HL-60/S4 treated with phorbol 12-myristate 13-acetate at 8.2 ng/mL for 4 days and 3 days (cell line): ENCODE measurements at regions not wholly inside any gene's neighbourhood (a gene's known extent, or its start where the extent isn't known, plus 50 kb on each side); places are given as distances from the start of the nearest gene placed in this dataset.
"Not testable (repeated sequence)": the region's sequence is repeated elsewhere in the genome, so short reads cannot be mapped to it uniquely, and the experiment has no call there.

Source experiments
- in situ Hi-C: fragments of 300-500 bp; cut with MboI; formaldehyde crosslinking; loops from 2 replicates; pipeline ENCODE4 v1.15.0; 2022; ENCODE audit warnings: low sequenced_read_pairs

GRCh38 chr2:44051593-44052347 is 56.0 kb upstream of the LRPPRC start:
- in situ Hi-C loops = no loop called here

DNA sequence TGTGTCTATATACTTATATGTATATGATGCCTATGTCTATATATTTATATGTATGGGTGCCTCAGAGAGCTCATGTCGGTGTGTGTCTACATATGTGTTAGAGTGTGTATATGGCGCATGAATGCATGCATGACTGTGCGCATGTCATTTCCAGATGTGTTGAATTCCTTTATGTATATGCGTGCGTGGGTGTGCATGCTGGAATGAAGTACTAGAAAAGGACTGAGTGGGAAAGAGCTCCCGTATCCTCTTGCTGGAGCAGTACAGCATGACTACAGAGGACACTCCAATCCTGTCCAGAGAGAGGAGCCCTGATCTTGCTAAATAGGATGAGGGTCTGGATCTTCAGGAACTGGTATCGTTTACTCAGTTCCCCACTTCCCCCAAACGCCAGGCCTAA is 56.8 kb upstream of the LRPPRC start:
- in situ Hi-C loops = no loop called here

DNA sequence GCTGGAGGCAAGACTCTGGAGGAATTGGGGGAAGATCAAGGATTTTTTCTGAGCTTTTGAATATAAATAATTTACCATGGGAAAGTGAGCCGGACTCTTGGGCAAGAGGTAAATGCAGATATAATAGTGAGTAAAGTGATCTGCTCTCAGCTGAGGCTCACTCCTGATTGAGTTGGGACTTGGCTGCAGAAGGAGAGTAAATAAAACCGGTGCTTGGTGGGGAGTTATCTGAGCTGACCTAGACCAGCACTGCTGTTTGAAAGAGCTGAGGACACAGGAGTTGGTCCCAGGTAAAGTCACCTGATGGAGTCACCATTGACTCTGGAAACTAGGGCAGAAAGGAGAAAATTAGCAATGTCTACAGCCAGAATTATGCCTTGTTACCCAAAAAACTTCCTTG is 57.3 kb upstream of the LRPPRC start:
- in situ Hi-C loops = no loop called here

GRCh38 chr2:44053456-44053855 is 57.7 kb upstream of the LRPPRC start:
- in situ Hi-C loops = no loop called here

GRCh38 chr2:44055229-44055628 is 59.4 kb upstream of the LRPPRC start:
- in situ Hi-C loops = no loop called here

GRCh38 chr2:44055664-44056063 is 59.9 kb upstream of the LRPPRC start:
- in situ Hi-C loops = no loop called here

DNA sequence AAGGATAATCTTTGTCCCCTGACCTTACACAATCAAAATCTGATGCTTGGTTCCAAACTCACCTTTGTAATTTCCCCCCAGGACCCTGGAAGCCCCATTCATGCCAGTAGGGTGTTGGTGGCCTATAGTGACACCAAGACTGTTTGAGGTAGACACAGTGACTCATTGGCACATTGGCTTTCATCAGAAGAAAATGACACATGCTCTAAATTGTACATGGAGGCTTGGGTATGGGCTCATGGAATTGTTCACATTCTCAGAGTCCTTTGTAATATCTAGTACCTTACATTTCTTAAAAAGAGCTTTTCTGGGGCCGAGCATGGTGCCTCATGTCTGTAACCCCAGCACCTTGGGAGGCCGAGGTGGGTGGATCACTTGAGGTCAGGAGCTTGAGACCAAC is 61.2 kb upstream of the LRPPRC start:
- in situ Hi-C loops = no loop called here

DNA sequence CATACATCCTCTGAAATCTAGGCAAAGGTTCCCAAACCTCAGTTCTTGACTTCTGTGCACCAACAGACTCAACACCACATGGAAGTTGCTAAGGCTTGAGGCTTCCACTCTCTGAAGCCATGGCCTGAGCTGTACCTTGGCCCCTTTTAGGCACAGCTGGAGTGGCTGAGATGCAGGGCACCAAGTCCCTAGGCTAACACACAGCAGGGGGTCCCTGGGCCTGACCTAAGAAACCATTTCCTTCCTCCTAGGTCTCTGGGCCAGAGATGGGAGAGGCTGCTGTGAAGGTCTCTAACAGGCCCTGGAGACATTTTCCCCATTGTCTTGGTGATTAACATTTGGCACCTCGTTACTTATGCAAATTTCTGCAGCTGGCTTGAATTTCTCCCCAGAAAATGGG is 64.5 kb upstream of the LRPPRC start:
- in situ Hi-C loops = not testable (repeated sequence)

DNA sequence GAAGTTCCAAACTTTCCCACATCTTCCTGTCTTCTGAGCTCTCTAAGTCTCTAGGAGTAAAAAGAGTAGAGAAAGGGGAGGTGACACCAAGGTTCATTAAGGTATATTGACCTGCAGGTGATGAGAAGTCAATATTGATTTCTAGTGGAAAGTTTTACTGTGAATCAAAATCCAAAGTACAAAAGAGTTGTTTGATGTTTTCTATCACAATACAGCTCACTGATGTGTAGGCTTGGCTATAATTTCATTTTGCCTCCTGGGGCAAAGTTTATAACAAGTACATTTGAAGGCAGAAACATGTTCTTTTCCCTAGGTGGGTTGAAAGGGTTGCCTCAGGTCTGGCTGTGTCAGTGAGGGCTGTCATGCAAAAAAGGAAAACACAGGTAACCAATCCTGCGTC is 65.2 kb upstream of the LRPPRC start:
- in situ Hi-C loops = no loop called here

GRCh38 chr2:44061469-44061868 is 65.7 kb upstream of the LRPPRC start:
- in situ Hi-C loops = no loop called here

GRCh38 chr2:44061876-44062275 is 66.1 kb upstream of the LRPPRC start:
- in situ Hi-C loops = no loop called here

- in situ Hi-C loops = no loop called here
These were observed 67.2 kb upstream of the LRPPRC start for GRCh38 chr2:44063033-44063432.

DNA sequence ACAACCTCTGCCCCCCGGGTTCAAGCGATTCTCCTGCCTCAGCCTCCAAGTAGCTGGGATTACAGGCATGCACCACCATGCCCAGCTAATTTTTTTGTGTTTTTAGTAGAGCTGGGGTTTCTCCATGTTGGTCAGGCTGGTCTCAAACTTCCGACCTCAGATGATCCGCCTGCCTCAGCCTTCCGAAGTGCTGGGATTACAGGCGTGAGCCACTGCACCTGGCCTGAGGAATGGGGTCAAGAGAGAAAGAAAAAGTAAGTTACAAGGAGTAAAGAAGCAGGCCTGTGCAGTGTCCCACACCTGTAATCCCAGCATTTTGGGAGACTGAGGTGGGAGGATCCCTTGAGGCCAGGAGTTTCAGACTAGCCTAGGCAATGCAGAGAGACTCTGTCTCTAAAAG is 68.5 kb upstream of the LRPPRC start:
- in situ Hi-C loops = not testable (repeated sequence)

DNA sequence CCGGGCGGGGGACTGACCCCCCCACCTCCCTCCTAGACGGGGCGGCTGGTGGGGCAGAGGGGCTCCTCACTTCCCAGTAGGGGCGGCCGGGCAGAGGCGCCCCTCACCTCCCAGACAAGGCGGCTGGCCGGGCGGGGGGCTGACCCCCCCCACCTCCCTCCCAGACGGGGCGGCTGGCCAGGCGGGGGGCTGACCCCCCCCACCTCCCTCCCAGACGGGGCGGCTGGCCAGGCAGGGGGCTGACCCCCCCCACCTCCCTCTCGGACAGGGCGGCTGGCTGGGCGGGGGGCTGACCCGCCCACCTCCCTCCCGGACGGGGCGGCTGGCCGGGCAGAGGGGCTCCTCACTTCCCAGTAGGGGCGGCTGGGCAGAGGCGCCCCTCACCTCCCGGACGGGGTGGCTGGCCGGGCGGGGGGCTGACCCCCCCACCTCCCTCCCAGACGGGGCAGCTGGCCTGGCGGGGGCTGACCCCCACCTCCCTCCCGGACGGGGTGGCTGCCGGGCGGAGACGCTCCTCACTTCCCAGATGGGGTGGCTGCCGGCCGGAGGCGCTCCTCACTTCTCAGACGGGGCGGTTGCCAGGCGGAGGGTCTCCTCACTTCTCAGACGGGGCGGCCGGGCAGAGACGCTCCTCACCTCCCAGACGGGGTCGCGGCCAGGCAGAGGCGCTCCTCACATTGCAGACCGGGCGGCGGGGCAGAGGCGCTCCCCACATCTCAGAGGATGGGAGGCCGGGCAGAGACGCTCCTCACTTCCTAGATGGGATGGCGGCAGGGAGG is 71.4 kb upstream of the LRPPRC start:
- in situ Hi-C loops = not testable (repeated sequence)

GRCh38 chr2:44067791-44068181 is 72.0 kb upstream of the LRPPRC start:
- in situ Hi-C loops = not testable (repeated sequence)

DNA sequence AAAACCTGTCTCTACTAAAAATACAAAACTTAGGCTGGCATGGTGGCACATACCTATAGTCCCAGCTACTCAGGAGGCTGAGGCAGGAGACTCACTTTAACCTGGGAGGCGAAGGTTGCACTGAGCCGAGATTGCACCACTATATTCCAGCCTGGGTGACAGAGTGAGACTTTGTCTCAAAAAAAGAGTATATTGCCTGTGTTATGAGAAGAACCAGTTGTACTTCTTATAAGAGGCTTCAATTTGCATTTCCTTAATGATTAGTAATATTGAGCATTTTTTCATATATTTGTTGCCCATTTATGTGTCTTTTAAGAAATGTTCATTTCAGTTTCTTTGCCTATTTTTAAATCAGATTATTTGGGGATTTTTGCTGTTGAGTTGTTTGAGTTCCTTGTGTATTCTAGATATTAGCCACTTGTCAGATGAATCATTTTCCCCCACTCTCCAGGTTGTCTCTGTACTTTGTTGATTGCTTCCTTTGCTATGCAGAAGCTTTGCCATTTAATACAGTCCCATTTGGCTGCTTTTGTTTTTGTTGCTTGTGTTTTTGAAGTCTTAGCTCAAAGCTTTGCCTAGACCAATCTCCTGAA is 75.8 kb upstream of the LRPPRC start:
- in situ Hi-C loops = no loop called here

- in situ Hi-C loops = not testable (repeated sequence)
These were observed 77.9 kb upstream of the LRPPRC start for GRCh38 chr2:44073667-44074066.

- in situ Hi-C loops = loop anchor here (25.0 kb wide), 1 partner anchor 113 kb away; no protein-coding TSS in a partner anchor
These were observed 79.0 kb upstream of the LRPPRC start for GRCh38 chr2:44074795-44075194.

DNA sequence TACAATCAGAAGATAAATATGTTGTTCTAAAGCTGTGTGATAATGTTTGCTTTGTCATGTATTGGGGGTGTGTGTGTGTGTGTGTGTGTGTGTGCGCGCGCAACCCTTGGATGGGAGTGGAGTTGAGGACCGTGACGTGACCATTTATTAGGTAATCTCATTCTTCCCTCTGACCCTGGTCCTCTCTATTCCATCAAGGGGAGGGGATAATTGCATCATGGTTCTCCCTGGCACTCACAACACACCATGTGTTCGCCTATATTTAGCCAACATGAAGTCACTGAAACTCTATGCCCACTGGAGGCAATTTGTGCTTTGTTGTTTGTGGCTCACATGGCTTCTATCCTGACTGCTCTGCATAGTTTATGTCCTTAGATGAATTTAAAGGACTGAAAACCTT is 79.8 kb upstream of the LRPPRC start:
- in situ Hi-C loops = loop anchor here (25.0 kb wide), 1 partner anchor 112 kb away; no protein-coding TSS in a partner anchor

GRCh38 chr2:44077942-44078511 is 82.2 kb upstream of the LRPPRC start:
- in situ Hi-C loops = loop anchor here (25.0 kb wide), 1 partner anchor 109 kb away; no protein-coding TSS in a partner anchor

DNA sequence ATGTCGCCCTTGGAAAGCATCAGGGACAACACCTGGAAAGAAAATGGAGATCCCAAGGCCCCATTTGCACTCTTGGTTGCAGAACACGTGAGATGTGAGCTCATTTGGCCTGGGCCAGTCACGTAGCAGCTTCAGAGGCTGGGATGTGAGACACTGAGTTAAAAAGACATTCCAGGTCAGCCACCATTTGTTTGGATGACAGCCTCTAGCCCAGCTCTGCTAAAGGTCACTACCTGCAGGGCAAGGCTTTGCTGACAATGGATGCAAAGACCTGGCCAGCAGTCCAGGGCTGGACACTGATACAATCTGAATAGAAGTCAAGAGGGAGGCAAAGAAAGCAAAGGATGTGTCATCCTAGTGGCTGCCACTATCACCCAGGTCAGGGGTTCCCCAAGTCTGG is 83.9 kb upstream of the LRPPRC start:
- in situ Hi-C loops = loop anchor here (25.0 kb wide), 1 partner anchor 108 kb away; no protein-coding TSS in a partner anchor
